ENCODE measurements at regions not wholly inside any gene's neighbourhood (a gene's known extent, or its start where the extent isn't known, plus 50 kb on each side); places are given as distances from the start of the nearest gene placed in this dataset.

GRCh38 chr6:9347608-9348007, 912.3 kb upstream of the SLC35B3 start:
- Mint-ChIP-seq H3K9me3 (ENCODE audit: unreplicated experiment) (no peaks in the 10 kb centered on the region), H3K4me3 (ENCODE audit: unreplicated experiment) (no peak overlapping the region), H3K27me3 (ENCODE audit: low read depth, unreplicated experiment) (peaks cover 7% of the 10 kb centered on the region), H3K36me3 (ENCODE audit: low read depth, unreplicated experiment) (no peaks in the 10 kb centered on the region), H3K27ac (ENCODE audit: unreplicated experiment) (no peak overlapping the region), H3K4me1 (ENCODE audit: low read depth, unreplicated experiment) (no peaks in the 10 kb centered on the region)
- no peaks in the 10 kb centered on the region for H3K27me3 ChIP-seq (ENCODE audit: insufficient read depth, low read length)
- FAIRE-seq (no peak), DNase-seq (ENCODE audit: low read depth) (no peak)
- H2AFZ ChIP-seq (ENCODE audit: low read depth, low read length): no peak overlapping the region
- no peaks in the 10 kb centered on the region for H3K4me1 ChIP-seq (ENCODE audit: insufficient read depth, low read length)
- H3K79me2 ChIP-seq (ENCODE audit: insufficient read depth, low read length): no peaks in the 10 kb centered on the region
- no peak overlapping the region for H3K4me3 ChIP-seq (ENCODE audit: insufficient read depth, low read depth, low read length)
- H3K9me3 ChIP-seq (ENCODE audit: insufficient read depth, low read depth, low read length): no peaks in the 10 kb centered on the region
- H3K36me3 ChIP-seq (ENCODE audit: insufficient read depth, low read length): no peaks in the 10 kb centered on the region
- H3K9ac ChIP-seq (ENCODE audit: low read length): no peak overlapping the region
- H3K4me2 ChIP-seq (ENCODE audit: low read length): no peak overlapping the region
- no peaks in the 10 kb centered on the region for H4K20me1 ChIP-seq (ENCODE audit: insufficient read depth, low read length)
- no peak overlapping the region for H3K27ac ChIP-seq (ENCODE audit: low read depth, low read length)
- TF ChIP-seq, protein P1, sequence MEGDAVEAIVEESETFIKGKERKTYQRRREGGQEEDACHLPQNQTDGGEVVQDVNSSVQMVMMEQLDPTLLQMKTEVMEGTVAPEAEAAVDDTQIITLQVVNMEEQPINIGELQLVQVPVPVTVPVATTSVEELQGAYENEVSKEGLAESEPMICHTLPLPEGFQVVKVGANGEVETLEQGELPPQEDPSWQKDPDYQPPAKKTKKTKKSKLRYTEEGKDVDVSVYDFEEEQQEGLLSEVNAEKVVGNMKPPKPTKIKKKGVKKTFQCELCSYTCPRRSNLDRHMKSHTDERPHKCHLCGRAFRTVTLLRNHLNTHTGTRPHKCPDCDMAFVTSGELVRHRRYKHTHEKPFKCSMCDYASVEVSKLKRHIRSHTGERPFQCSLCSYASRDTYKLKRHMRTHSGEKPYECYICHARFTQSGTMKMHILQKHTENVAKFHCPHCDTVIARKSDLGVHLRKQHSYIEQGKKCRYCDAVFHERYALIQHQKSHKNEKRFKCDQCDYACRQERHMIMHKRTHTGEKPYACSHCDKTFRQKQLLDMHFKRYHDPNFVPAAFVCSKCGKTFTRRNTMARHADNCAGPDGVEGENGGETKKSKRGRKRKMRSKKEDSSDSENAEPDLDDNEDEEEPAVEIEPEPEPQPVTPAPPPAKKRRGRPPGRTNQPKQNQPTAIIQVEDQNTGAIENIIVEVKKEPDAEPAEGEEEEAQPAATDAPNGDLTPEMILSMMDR (IDR thresholded peaks at IDR 0.05; ENCODE audit: insufficient read depth, low read depth, low read length): no peak
- no peak for TF ChIP-seq EZH2 (IDR thresholded peaks at IDR 0.05; ENCODE audit: insufficient read depth, low read length)

GRCh38 chr6:9346923-9347322, 911.6 kb upstream of the SLC35B3 start:
- no peak for TF ChIP-seq EZH2 (IDR thresholded peaks at IDR 0.05; ENCODE audit: insufficient read depth, low read length)
- TF ChIP-seq, protein P1 (IDR thresholded peaks at IDR 0.05; ENCODE audit: insufficient read depth, low read depth, low read length): no peak
- Histone ChIP-seq H3K4me3 (ENCODE audit: insufficient read depth, low read depth, low read length) (no peak overlapping the region), H3K4me1 (ENCODE audit: insufficient read depth, low read length) (no peaks in the 10 kb centered on the region), H3K4me2 (ENCODE audit: low read length) (no peak overlapping the region), H4K20me1 (ENCODE audit: insufficient read depth, low read length) (no peaks in the 10 kb centered on the region), H3K27me3 (ENCODE audit: insufficient read depth, low read length) (no peaks in the 10 kb centered on the region), H3K27ac (ENCODE audit: low read depth, low read length) (no peak overlapping the region), H3K9ac (ENCODE audit: low read length) (no peak overlapping the region), H3K36me3 (ENCODE audit: insufficient read depth, low read length) (no peaks in the 10 kb centered on the region), H3K79me2 (ENCODE audit: insufficient read depth, low read length) (no peaks in the 10 kb centered on the region), H3K9me3 (ENCODE audit: insufficient read depth, low read depth, low read length) (no peaks in the 10 kb centered on the region), H2AFZ (ENCODE audit: low read depth, low read length) (no peak overlapping the region)
- Mint-ChIP-seq H3K9me3 (ENCODE audit: unreplicated experiment) (no peaks in the 10 kb centered on the region), H3K36me3 (ENCODE audit: low read depth, unreplicated experiment) (no peaks in the 10 kb centered on the region), H3K27me3 (ENCODE audit: low read depth, unreplicated experiment) (peaks cover 7% of the 10 kb centered on the region), H3K27ac (ENCODE audit: unreplicated experiment) (no peak overlapping the region), H3K4me3 (ENCODE audit: unreplicated experiment) (no peak overlapping the region), H3K4me1 (ENCODE audit: low read depth, unreplicated experiment) (no peaks in the 10 kb centered on the region)
- DNase-seq (ENCODE audit: low read depth) (no peak), FAIRE-seq (no peak)

- H3K4me3 ChIP-seq (ENCODE audit: insufficient read depth, low read depth, low read length): no peak overlapping the region
- H3K9me3 ChIP-seq (ENCODE audit: insufficient read depth, low read depth, low read length): no peaks in the 10 kb centered on the region
- Mint-ChIP-seq H3K9me3 (ENCODE audit: unreplicated experiment) (peaks cover 2% of the 10 kb centered on the region), H3K36me3 (ENCODE audit: low read depth, unreplicated experiment) (no peaks in the 10 kb centered on the region), H3K4me1 (ENCODE audit: low read depth, unreplicated experiment) (no peaks in the 10 kb centered on the region), H3K27ac (ENCODE audit: unreplicated experiment) (no peak overlapping the region), H3K27me3 (ENCODE audit: low read depth, unreplicated experiment) (no peaks in the 10 kb centered on the region), H3K4me3 (ENCODE audit: unreplicated experiment) (no peak overlapping the region)
- no peaks in the 10 kb centered on the region for H4K20me1 ChIP-seq (ENCODE audit: insufficient read depth, low read length)
- H3K27ac ChIP-seq (ENCODE audit: low read depth, low read length): no peak overlapping the region
- H3K27me3 ChIP-seq (ENCODE audit: insufficient read depth, low read length): no peaks in the 10 kb centered on the region
- no peaks in the 10 kb centered on the region for H3K36me3 ChIP-seq (ENCODE audit: insufficient read depth, low read length)
- TF ChIP-seq, protein P1 (IDR thresholded peaks at IDR 0.05; ENCODE audit: insufficient read depth, low read depth, low read length): no peak
- no peak for TF ChIP-seq EZH2 (IDR thresholded peaks at IDR 0.05; ENCODE audit: insufficient read depth, low read length)
- no peak for DNase-seq (ENCODE audit: low read depth)
- H3K79me2 ChIP-seq (ENCODE audit: insufficient read depth, low read length): no peaks in the 10 kb centered on the region
- H3K9ac ChIP-seq (ENCODE audit: low read length): no peak overlapping the region
- no peak for FAIRE-seq
- H3K4me1 ChIP-seq (ENCODE audit: insufficient read depth, low read length): no peaks in the 10 kb centered on the region
- no peak overlapping the region for H2AFZ ChIP-seq (ENCODE audit: low read depth, low read length)
- no peak overlapping the region for H3K4me2 ChIP-seq (ENCODE audit: low read length)
Observed at GRCh38 chr6:9335431-9335830, 900.1 kb upstream of the SLC35B3 start.
